NOMO-1 treated with DMSO at 0.1 percent for 48 hours (cell line): ENCODE measurements at regions not wholly inside any gene's neighbourhood (a gene's known extent, or its start where the extent isn't known, plus 50 kb on each side); places are given as distances from the start of the nearest gene placed in this dataset.

Experiments used
- DNase-seq: peaks from one replicate; lab custom pipeline; 2025; ENCODE audit not compliant: unreplicated experiment; lab: John Stamatoyannopoulos, UW

DNA sequence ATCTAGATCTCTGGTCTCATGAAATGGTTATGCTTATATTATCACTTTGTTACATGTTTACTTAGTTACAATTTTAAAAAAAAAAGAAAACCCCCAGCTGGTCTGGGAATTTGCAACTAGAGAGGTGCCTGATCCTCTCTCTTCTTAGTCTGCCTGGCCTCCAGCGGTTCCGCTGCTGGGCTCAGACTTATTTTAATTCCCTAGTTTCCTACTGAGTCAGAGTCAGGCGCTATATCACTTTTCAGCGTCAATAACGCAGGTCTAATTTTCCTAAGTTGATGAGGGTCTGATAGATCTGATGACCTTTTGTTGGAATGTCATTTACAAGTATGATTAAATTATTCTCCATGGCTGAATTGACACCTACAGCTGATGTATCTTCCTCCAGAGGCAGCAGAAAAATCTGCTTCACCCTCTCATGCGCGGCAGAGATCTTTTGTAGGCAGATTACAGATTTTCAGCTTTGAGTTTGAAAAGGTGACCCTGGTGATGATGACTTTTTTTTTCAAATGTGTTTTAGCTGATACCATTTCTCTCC is 391.0 kb downstream of the CBLN4 start:
- no peak for DNase-seq

DNA sequence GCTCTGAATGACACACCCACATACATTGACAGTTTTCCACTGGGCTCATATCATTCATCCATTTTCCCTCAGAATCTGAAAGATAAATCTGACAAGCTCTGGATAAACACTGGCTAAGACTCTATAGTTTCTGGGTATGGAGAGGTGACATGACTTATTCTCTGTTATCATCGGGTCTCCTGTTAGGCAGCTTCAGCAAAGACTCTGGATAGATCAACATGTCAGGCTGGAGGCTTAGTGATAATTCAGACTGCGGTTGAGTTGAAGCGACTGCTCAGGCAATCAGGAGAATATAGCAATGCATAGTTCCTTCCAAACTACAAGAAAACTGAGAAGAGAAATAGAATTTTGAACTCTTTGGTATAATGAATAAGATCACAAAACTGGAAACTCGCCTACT is 394.6 kb downstream of the CBLN4 start:
- DNase-seq: no peak

DNA sequence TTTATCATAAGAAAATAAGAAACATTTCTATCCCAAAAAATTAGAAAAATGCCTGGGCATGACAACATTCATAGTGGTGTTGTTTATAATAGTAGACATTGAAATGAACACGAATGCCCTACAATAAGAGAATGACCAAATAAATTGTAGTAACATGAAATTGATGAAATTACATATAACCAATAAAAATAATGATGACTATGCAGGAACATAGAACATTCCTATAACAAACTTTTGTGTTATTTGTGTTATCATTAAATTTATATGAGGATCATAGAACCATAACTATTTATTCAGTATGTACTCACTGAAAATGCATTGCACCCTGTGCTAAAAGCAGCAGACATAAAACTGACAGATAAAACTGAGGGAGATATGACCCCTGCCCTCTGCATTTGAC is 399.7 kb downstream of the CBLN4 start:
- DNase-seq: no peak

DNA sequence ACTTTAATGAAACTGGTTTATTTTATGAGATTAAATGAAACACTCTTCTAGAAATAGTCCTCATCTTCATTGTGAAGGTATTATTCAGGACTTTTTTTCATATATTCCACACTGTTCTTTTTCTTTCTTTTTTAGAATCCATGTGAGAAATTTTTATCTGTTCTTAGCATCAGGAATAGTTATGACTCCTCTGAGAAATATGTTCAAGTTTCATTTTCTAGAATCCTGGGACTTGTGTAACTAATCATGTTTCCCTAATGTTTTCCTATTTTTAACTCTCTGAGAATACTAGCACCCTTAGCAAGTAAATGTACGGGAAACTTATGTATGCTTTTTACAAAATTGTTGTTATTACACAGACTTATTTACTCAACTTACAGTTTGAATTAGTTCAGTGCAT is 407.8 kb downstream of the CBLN4 start:
- no peak for DNase-seq

DNA sequence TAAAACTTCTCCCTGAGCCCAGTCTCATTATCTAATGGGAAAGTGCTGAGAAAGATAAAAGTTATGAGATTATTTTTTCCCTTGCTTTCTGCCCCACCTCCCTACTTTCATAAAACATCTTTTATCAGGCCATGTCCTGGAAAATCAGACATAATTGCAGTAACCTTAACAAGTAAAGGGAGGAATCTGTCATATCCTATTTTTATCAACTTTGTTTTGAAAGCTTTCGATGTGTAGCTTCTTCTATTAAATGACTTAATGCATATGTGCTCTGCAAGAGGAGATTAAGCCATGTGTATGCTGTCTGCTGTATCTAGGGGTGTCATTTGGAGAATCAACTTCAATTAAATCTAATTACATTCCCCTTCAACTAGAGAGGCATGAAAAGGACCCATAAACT is 408.9 kb downstream of the CBLN4 start:
- no peak for DNase-seq

DNA sequence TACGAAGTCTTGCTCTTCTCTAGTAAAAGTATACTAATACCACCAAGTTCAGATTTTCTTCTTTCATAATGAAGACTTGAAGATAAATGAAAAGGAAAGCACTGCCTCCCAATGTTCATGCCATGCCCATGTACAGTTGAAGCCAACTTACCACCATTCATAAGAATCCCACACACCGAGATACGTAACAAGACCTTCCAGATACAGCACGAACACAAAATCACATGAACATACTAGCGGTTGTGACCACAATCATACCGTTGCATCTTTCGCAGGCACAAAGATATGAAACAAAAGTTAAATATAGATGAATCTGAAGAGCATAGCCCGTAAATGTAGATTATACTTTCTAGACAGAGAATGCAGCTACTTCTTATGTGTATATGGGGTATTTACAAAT is 412.5 kb downstream of the CBLN4 start:
- DNase-seq: no peak

DNA sequence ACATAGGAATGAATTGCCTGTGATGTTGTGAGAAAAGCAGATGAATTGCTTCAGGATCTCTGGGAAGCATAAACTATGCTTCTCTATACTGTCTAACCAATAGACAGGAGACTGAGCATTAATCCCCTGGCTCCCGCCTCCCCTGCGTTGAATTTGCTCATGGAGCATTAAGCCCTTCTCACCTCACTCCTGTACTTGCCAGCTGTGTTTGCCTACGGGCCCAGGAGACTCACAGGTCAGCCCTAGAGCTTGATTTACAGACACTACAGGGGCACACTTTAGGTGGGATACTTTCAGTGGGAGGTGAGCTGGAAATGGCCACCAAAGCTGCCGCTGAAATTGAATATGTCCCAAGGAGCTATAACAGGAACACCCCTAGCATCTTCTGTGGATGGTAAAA is 418.7 kb downstream of the CBLN4 start:
- no peak for DNase-seq

DNA sequence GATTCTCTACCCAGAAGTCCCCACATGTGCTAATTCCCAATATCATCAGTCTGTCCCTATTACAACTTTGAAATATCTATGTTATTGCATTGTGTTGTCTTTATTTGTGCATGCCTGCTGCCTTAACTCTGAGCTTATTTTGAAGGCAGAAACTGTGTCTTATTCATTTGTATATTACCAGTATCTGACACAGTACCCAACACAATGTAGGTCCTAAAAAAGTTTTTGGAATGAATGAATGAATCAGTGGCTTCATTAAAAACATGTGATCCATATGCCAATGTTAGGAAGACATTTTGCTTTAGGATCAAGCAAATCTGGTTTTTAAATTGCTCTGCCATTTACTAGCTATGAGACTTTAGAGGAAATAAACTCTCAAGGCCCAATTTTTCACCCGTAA is 420.4 kb downstream of the CBLN4 start:
- DNase-seq: no peak

DNA sequence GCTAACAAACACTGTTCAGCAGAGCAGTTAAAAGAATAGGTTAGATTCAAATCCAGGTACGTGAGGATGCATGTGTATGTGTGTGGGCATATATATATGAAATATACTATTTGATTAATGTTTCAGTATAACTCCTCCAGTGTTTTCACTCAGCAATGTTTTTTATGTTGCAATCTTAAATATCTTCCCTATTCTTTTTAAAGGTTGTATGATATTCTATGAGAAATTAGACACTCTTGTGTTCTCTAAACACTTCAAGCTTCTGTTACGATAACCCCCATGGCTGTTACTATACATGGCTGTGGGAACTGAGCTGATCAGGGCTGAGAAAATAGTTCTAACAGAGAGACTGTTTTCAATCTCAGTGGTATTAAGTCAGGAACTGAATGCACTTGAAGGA is 421.0 kb downstream of the CBLN4 start:
- no peak for DNase-seq

DNA sequence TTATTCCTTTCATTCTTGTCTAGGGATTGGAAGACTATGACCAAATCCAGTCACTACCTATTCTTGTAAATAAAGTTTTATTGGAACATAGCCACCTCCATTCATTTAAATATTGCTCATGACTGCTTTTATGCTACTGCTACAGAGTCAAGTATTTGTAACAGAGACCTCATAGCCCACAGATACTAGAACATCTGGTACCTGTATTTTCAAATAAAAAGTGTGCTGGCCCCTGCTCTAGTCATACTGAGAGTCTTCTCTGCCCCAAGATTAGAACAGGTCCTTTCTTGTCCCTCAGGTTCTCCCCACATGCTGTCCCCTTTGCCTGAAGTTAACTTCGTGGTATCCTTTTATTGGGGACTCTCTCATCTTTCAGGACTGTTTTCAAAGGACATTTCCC is 422.3 kb downstream of the CBLN4 start:
- no peak for DNase-seq

DNA sequence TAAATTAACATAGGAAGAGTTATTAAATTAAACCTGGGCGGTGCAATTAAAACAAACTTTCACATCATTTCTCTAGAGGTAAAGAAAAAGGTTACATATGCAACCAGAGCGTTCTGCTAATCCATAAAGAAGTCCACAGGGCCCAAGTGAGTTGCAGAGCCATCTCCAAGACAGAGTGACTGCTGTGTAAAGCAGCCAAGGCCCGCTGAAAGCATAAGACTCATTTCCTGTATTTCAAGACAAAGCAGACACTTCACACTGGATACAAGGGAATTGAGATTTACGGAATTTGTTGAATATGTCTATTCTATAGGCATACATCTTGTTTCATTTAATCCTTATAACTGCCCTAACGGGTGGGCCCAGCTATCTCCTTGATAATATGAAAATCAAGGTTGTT is 422.8 kb downstream of the CBLN4 start:
- DNase-seq: no peak

DNA sequence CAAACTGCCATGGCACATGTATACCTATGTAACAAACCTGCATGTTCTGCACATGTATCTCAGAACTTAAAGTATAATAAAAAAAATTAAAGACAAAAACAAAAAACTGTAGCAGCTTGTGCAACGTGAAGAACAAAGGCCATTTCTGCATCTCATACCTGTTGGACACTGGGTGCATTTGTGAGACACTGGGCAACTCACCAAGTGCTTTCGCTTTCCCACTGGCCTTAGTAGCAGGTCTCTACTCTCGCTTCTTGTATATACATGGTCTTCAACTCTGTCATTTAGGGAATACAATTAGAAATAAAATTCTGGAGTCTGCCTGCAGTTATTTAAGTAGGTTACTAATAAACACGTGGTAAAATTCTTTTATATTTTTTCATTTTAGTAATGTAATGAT is 423.8 kb downstream of the CBLN4 start:
- no peak for DNase-seq

DNA sequence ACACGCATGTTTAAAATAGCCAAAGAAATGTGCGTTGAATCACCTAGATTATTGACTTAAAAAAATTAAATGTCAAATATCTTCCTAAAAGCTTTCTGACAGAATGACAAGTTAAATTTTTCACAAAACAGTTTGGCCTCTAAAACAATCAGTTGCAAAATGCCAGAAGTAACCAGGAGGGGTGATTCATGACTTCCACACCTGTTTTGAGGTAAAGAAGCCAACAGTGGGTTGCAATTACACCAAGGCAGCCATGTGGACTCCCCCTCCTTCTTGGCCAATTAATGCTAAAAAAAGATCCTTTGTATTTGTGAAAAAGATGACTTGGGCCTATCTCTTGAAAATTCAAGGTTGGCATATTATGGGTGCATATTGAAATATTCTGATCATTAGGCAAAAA is 424.8 kb downstream of the CBLN4 start:
- no peak for DNase-seq

DNA sequence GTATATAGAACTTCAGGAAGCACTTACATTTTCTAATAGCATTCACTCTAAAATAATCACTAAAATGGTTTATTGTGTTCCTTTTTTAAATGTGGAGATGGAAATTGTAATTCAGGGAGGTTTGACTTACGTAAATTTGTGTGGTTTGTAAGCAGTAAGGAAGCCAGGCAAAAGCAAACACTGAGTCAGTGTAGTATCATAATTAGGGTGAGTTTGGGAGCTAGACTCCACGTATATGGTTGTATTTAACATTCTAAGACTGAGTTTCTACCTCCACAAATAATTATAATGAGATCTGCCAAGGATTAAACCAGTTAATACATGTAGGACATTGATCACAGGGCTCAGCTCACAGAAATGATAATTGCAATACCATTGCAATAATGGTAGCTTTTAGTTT is 425.5 kb downstream of the CBLN4 start:
- DNase-seq: no peak

DNA sequence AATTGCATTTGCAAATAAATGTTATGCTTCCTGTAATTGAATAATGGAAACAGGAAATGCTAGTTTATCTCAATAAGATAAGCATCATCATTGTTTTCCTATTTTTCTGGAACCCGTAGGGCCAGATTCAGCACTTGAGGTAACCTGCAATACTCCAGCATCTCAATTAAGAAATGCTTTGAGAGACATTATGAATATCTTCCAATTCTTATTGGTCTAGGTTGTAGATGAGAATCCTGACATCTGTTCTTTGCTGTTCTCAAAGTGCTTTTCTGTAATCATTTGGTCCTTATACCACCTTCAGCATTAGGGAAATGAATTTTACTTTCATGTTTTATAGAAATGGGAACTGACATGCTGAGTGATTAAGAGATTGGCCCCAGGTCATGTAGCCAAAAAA is 428.3 kb downstream of the CBLN4 start:
- no peak for DNase-seq

DNA sequence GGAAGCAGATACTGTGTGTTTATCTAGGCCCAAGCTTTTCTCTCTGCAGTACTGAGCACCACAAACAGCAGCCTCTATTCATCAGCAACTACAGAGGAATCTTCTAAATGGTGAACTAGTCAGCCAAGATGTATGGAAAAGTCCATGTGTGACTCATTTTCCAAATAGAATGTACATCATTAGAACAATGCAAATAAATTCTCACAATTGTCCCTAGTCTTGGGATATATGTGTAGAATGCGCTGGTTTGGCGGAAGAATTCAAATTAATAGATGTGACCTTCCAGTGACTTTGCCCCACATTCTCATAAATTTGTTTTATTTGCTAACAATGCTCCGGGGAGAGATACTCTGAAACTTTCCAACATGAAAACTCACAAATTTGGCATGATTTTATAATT is 436.2 kb downstream of the CBLN4 start:
- DNase-seq: no peak

DNA sequence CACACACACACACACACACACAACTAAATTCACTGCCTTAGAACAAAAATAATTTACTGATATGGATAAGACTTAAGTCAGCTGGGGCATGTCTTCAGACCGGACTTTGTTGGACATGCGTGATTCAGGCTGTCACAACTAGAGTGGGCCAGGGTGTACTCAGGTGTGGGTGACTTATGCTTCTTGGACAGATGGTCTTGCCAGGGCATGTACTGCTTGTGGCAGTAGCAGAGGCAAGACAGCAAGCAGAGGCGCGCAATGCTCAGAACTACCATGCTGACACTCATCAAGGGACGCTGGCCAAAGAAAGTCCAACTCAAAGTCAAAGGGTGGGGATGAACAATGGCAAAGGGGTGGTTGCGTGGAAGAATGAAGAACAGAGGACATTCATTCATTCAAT is 437.5 kb downstream of the CBLN4 start:
- DNase-seq: no peak

DNA sequence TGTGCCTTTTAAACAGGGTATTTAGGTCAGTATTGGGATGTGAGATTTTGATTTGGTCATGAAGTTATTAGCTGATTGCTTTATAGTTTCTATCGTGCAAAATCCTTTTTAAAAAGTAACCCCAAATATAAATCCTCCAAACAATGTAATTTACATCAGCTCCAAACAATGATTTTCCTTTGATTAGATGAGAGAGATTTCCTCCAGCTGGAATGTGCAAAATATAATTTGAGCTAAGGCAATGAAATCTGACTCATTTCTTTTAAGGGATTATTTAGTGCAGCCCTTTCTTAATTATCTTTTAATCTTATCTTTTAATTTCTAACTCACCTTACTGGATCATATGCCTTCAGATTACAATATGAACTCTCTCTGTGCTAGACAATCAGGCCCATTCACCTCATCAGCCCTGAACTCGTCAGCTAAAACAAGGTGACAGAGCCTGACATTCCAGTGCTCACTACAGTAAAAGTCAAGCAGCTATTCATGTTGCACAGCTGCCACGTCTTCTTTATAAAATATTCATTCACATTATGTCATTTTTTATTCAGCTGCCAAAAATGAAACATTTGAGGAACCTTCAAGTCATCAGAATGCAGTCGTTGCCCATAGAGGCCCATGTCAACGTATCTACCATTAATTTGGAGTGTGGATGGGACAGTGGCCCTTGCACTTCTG is 440.1 kb downstream of the CBLN4 start:
- no peak for DNase-seq

DNA sequence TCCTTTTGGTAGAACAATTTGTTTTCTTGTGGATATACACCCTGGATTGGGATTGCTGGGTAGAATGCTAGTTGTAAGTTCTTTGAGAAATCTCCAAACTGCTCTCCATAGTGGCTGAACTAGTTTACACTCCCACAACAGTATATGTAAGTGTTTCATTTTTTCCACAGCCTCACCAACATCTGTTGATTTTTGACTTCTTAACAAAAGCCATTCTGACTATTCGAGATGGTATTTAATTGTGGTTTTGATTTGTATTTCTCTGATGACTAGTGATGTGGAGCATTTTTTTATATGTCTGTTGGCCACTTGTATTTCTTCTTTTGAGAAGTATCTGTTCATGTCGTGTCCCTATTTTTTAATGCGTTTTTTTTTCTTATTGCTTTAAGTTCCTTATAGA is 444.1 kb downstream of the CBLN4 start:
- DNase-seq: no peak

DNA sequence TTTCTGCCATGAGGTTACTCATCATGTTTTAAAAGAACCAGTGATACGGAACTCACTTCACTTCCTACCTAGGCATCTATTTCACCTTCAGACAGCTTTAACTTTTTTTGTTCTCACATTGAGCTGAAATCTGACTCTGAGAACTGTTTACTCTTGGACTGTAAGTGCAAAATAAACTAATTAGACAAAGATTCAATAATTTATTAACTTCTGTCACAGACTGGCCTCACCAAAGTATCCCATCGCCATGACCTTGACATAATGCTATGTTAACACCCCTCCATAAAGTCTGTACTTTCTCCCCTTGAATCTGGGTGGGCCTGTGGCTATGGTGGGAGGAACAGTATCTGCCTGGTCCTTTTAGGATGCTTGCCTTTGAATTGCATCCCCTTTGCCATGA is 448.1 kb downstream of the CBLN4 start:
- no peak for DNase-seq

DNA sequence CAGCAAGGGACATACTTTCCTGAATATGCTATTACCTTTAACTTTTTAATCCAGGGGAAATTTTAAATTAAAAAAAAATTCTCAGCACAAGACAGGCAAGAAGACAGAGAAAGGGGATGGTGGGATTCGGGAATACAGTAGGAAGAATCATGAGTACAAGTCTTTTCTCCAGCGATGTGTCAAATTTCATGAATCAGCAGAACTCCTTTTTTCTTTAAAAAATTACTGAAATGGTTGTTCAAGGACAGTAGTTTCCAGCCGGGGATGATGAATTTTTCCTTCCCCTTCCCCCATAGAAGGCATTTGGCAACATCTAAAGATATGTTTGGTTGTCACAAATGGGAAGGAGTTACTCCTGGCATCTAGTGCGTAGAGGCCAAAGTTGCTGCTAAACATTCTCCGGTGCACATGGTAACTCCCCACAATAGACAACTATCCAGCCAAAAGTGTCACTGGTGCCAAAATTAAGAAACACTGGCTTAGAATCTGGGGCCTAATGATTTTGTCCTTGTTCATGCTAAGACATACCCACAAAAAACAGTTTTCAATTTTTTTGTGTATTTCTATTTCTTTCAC is 450.2 kb downstream of the CBLN4 start:
- no peak for DNase-seq

DNA sequence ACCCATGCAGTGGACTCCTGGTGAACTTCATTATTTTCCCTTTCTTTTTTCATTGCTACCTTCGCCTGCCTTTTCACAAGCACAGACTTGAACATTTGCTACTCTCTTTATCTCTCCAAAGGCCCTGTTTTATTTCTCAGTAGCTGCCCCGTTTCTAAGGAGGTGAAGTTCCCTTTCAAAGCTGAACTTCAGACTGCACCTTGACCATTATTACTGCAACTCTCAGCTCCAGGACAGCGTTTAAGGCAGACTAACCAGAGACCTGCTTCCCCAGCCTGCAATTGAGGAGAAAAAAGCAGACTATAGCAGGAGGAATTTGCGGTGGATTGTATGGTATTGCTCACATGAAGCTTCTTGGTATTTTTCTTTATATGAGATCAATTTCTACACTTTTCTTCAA is 460.7 kb downstream of the CBLN4 start:
- DNase-seq: no peak

DNA sequence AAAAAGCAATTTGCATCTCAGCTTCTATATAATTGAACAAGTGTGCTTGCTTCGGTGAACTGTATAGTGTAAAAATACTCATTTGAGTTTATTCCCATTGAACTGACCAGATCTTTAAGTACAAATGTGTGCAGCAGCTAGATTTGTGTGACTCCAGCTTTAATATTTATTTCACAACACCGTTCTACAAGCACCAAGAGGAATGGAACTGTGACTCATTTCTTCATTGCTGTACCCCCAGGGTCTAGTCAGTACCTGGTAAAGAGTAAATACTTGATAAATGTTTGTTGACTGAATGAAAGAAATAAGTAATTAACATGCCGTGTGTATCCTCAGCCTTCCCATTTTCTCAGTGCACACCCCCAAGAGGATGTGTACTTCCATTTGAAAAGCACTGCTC is 464.8 kb downstream of the CBLN4 start:
- no peak for DNase-seq
